ENCODE measurements at regions not wholly inside any gene's neighbourhood (a gene's known extent, or its start where the extent isn't known, plus 50 kb on each side); places are given as distances from the start of the nearest gene placed in this dataset.

DNA sequence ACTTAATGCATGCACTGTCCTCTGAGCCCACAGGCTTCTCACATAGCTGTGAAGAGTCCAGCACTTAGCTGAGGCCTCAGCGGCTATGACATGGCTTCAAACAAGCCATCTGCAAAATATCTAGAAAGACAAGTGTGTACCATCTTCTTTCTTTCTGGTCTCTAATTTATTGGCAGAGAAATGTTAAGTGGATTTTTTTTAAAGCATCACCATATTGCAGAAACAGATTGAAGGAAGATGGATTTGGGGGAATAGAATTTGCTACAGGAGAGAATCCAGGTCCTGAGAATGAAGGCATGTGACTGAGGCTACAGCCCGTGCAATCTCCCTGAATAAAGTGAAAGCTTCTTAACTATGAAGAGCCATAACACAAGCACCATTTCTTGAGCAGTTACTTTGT is 567.3 kb downstream of the PDCD6IP start:
- TF ChIP-seq EP300 (IDR thresholded peaks at IDR 0.05) (no peak), POLR2A (IDR thresholded peaks at IDR 0.05) (no peak), POLR2AphosphoS5 (IDR thresholded peaks at IDR 0.05) (no peak), CTCF (IDR thresholded peaks at IDR 0.05) (no peak)
- Histone ChIP-seq H3K9me3 (no peaks in the 10 kb centered on the region), H3K36me3 (no peaks in the 10 kb centered on the region), H3K27me3 (no peaks in the 10 kb centered on the region), H3K4me1 (no peaks in the 10 kb centered on the region), H3K4me3 (no peak overlapping the region), H3K27ac (no peak overlapping the region)
- intact Hi-C loops (cut with DNase I) = no loop called here
- WGBS, 2 donors = 72 to 85% methylated on average over 2 of the region's 2 CpGs
- no peak for DNase-seq

DNA sequence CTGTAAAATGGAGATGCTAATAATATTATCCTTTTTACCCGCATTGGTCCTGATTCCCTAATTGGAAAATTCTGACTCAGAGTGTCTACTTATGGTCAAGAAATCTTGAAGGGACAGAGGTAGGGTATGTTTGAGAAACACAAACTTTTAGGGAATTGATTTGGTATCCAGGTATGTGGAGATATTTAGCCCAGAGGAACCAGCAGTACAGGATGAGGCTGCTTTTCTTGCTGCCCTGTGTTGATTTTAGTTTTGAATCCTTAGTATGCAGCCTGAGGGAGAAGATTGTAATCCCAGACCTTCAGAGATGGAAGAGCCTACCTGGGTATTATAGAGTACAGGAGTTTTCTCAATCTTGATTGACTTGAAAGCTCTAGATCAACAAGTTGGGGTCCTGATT is 569.1 kb downstream of the PDCD6IP start:
- intact Hi-C loops (cut with DNase I) = no loop called here
- no peak overlapping the region for H3K4me3 ChIP-seq
- WGBS, 2 donors = 94% methylated on average over 1 of the region's 1 CpG
- no peaks in the 10 kb centered on the region for H3K9me3 ChIP-seq
- TF ChIP-seq EP300 (IDR thresholded peaks at IDR 0.05) (no peak), POLR2AphosphoS5 (IDR thresholded peaks at IDR 0.05) (no peak)
- H3K4me1 ChIP-seq = no peaks in the 10 kb centered on the region
- DNase-seq = no peak
- H3K27me3 ChIP-seq = no peaks in the 10 kb centered on the region
- H3K27ac ChIP-seq = no peak overlapping the region
- no peaks in the 10 kb centered on the region for H3K36me3 ChIP-seq

DNA sequence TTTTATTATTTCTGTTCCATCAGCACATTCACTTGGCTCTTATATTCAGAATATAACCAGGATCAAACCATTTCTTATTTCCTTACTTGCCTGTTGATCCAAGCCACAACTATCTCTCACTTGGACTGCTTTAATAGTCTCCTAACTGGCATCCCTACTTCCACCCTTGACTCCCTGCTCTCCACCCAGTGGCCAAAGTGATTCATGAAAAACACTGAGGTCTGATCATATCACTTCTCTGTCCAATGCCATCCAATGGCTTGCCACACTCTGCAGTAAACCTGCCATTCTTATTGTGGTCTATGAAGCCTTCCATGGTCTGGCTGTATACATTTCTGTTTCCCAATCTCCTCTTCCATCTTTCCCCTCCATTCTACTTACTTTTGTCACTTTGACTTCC is 576.1 kb downstream of the PDCD6IP start:
- intact Hi-C loops (cut with DNase I) = no loop called here

GRCh38 chr3:34376691-34377090 is 578.3 kb downstream of the PDCD6IP start:
- no peak for DNase-seq
- WGBS, 2 donors = 85 to 91% methylated on average over 4 of the region's 4 CpGs

More for the DNA sequence above, 576.1 kb downstream of the PDCD6IP start:
- TF ChIP-seq POLR2AphosphoS5 (IDR thresholded peaks at IDR 0.05) (no peak), EP300 (IDR thresholded peaks at IDR 0.05) (no peak), CTCF (IDR thresholded peaks at IDR 0.05) (no peak), POLR2A (IDR thresholded peaks at IDR 0.05) (no peak)
- Histone ChIP-seq H3K27me3 (no peaks in the 10 kb centered on the region), H3K36me3 (no peaks in the 10 kb centered on the region), H3K4me1 (no peaks in the 10 kb centered on the region), H3K4me3 (no peak overlapping the region), H3K9me3 (no peaks in the 10 kb centered on the region), H3K27ac (no peak overlapping the region)
- DNase-seq = no peak

DNA sequence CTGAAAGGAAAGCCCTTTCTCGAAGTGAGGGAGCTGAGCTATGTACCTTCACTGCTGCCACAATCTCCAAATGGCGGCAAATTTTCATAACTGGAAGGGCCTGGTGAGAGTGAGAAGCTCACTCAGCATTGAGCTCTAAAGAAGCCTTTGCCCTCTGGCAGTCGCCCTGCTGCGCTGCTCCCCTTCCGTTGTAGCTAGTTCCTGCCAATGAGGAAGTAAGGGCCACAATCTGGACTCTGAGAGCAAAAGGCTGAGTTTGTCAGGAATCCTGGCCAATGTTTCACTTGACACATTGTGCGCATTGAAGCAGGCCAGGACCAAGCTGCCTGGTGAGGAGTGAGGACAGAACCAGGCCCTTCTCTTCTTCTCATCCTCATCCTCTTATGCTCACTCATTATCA is 579.5 kb downstream of the PDCD6IP start:
- WGBS, 2 donors = 15 to 68% methylated on average over 6 of the region's 6 CpGs
- intact Hi-C loops (cut with DNase I) = no loop called here
- Histone ChIP-seq H3K36me3 (no peaks in the 10 kb centered on the region), H3K9me3 (no peaks in the 10 kb centered on the region), H3K27me3 (no peaks in the 10 kb centered on the region), H3K27ac (no peak overlapping the region), H3K4me3 (no peak overlapping the region), H3K4me1 (no peaks in the 10 kb centered on the region)
- TF ChIP-seq EP300 (IDR thresholded peaks at IDR 0.05) = no peak
- TF ChIP-seq POLR2A (IDR thresholded peaks at IDR 0.05) = no peak
- no peak for TF ChIP-seq CTCF (IDR thresholded peaks at IDR 0.05)
- no peak for TF ChIP-seq POLR2AphosphoS5 (IDR thresholded peaks at IDR 0.05)
- DNase-seq = no peak

More at GRCh38 chr3:34376691-34377090, 578.3 kb downstream of the PDCD6IP start:
- H3K4me1 ChIP-seq = no peaks in the 10 kb centered on the region
- TF ChIP-seq CTCF (IDR thresholded peaks at IDR 0.05) (no peak), EP300 (IDR thresholded peaks at IDR 0.05) (no peak), POLR2A (IDR thresholded peaks at IDR 0.05) (no peak), POLR2AphosphoS5 (IDR thresholded peaks at IDR 0.05) (no peak)
- no peaks in the 10 kb centered on the region for H3K36me3 ChIP-seq
- H3K27me3 ChIP-seq = no peaks in the 10 kb centered on the region
- H3K9me3 ChIP-seq = no peaks in the 10 kb centered on the region
- H3K27ac ChIP-seq = no peak overlapping the region
- intact Hi-C loops (cut with DNase I) = no loop called here
- no peak overlapping the region for H3K4me3 ChIP-seq

Data from sigmoid colon (tissue), 6 donors.